GM18907 (cell line): ENCODE measurements at regions not wholly inside any gene's neighbourhood (a gene's known extent, or its start where the extent isn't known, plus 50 kb on each side); places are given as distances from the start of the nearest gene placed in this dataset.

Experiments used
- ATAC-seq: cut with Tn5 transposase; IDR thresholded peaks from one replicate; pipeline ENCODE4 v1.9.1; 2021; ENCODE audit warnings: mild to moderate bottlenecking, moderate library complexity; ENCODE audit not compliant: unreplicated experiment

GRCh38 chr5:69042915-69043654 is 50.7 kb upstream of the SLC30A5 start:
- peak; percentile 96 for ATAC-seq

- no peak for ATAC-seq
Measured at GRCh38 chr5:69043655-69043996, 50.2 kb upstream of the SLC30A5 start.
